ENCODE measurements at regions not wholly inside any gene's neighbourhood (a gene's known extent, or its start where the extent isn't known, plus 50 kb on each side); places are given as distances from the start of the nearest gene placed in this dataset.
"Not testable (repeated sequence)": the region's sequence is repeated elsewhere in the genome, so short reads cannot be mapped to it uniquely, and the experiment has no call there.

- no peak for DNase-seq
These were observed 257.9 kb upstream of the ADRA1B start for GRCh38 chr5:159658266-159658925.

- no peak for DNase-seq
These were observed 255.9 kb upstream of the ADRA1B start for GRCh38 chr5:159660401-159660800.

- no peak for DNase-seq
These were observed 252.3 kb upstream of the ADRA1B start for GRCh38 chr5:159663986-159664385.

- DNase-seq = no peak
These were observed 249.0 kb upstream of the ADRA1B start for GRCh38 chr5:159667286-159667685.

GRCh38 chr5:159668556-159668955, 247.7 kb upstream of the ADRA1B start:
- DNase-seq = no peak

GRCh38 chr5:159669559-159669958, 246.7 kb upstream of the ADRA1B start:
- no peak for DNase-seq

GRCh38 chr5:159671886-159672285, 244.4 kb upstream of the ADRA1B start:
- DNase-seq = no peak

GRCh38 chr5:159673538-159673937, 242.7 kb upstream of the ADRA1B start:
- DNase-seq = no peak

- no peak for DNase-seq
These were observed 237.5 kb upstream of the ADRA1B start for GRCh38 chr5:159678657-159679392.

GRCh38 chr5:159680095-159680494, 236.2 kb upstream of the ADRA1B start:
- DNase-seq = no peak

GRCh38 chr5:159681661-159682060, 234.6 kb upstream of the ADRA1B start:
- DNase-seq = no peak

- no peak for DNase-seq
These were observed 233.7 kb upstream of the ADRA1B start for GRCh38 chr5:159682623-159683022.

GRCh38 chr5:159687892-159688291, 228.4 kb upstream of the ADRA1B start:
- DNase-seq = not testable (repeated sequence)

- no peak for DNase-seq
These were observed 220.5 kb upstream of the ADRA1B start for GRCh38 chr5:159695741-159696294.

- DNase-seq = no peak
These were observed 218.8 kb upstream of the ADRA1B start for GRCh38 chr5:159697530-159697929.

GRCh38 chr5:159698322-159698721, 218.0 kb upstream of the ADRA1B start:
- no peak for DNase-seq

- DNase-seq = no peak
These were observed 216.3 kb upstream of the ADRA1B start for GRCh38 chr5:159700016-159700415.

- DNase-seq = no peak
These were observed 214.0 kb upstream of the ADRA1B start for GRCh38 chr5:159702301-159702700.

- DNase-seq = no peak
These were observed 213.5 kb upstream of the ADRA1B start for GRCh38 chr5:159702826-159703225.

GRCh38 chr5:159704160-159704559, 212.1 kb upstream of the ADRA1B start:
- DNase-seq = no peak

GRCh38 chr5:159705948-159706347, 210.3 kb upstream of the ADRA1B start:
- no peak for DNase-seq

GRCh38 chr5:159708090-159708489, 208.2 kb upstream of the ADRA1B start:
- no peak for DNase-seq

- DNase-seq = no peak
These were observed 203.6 kb upstream of the ADRA1B start for GRCh38 chr5:159712672-159713071.

- no peak for DNase-seq
These were observed 203.0 kb upstream of the ADRA1B start for GRCh38 chr5:159713254-159713653.
